HFFc6 (cell line): ENCODE measurements at regions not wholly inside any gene's neighbourhood (a gene's known extent, or its start where the extent isn't known, plus 50 kb on each side); places are given as distances from the start of the nearest gene placed in this dataset.

Experiments used
- DNase-seq: peaks from one replicate; pipeline ENCODE4 v3.0.0-alpha.2; 2018
- H3K27ac Mint-ChIP-seq: 2 replicates; pipeline ENCODE4 v1.8.0; 2020; ENCODE audit warnings: mild to moderate bottlenecking, mixed read lengths
- H3K27me3 Mint-ChIP-seq: 2 replicates; pipeline ENCODE4 v1.8.0; 2021; ENCODE audit warnings: mild to moderate bottlenecking, moderate library complexity, mixed read lengths; ENCODE audit not compliant: insufficient read depth
- H3K36me3 Mint-ChIP-seq: 2 replicates; pipeline ENCODE4 v1.8.0; 2021; ENCODE audit warnings: low read depth, mixed read lengths
- H3K4me1 Mint-ChIP-seq: 2 replicates; pipeline ENCODE4 v1.8.0; 2020; ENCODE audit warnings: low read depth, mixed read lengths
- H3K4me3 Mint-ChIP-seq: 2 replicates; pipeline ENCODE4 v1.8.0; 2020; ENCODE audit warnings: mild to moderate bottlenecking, moderate library complexity, mixed read lengths
- H3K9me3 Mint-ChIP-seq: 2 replicates; pipeline ENCODE4 v1.8.0; 2020; ENCODE audit warnings: mild to moderate bottlenecking, mixed read lengths
- CTCF ChIP-seq: fragments of 200-600 bp; sonication (generic); IDR thresholded peaks from 2 replicates; pipeline ENCODE4 v1.5.0; 2021; ENCODE audit warnings: antibody characterized with exemption, mild to moderate bottlenecking

- no peak overlapping the region for H3K4me3 Mint-ChIP-seq
- peaks cover 14% of the 10 kb centered on the region for H3K9me3 Mint-ChIP-seq
- H3K27ac Mint-ChIP-seq, result no peak overlapping the region
- TF ChIP-seq CTCF, result no peak
- H3K27me3 Mint-ChIP-seq, result peaks cover 11% of the 10 kb centered on the region
- no peaks in the 10 kb centered on the region for H3K36me3 Mint-ChIP-seq
- H3K4me1 Mint-ChIP-seq, result no peaks in the 10 kb centered on the region
- peak; percentile 12 for DNase-seq
Measured at GRCh38 chr10:124279882-124280281, 138.8 kb downstream of the OAT start.

GRCh38 chr10:124279298-124279697 is 139.4 kb downstream of the OAT start:
- Mint-ChIP-seq H3K36me3 (no peaks in the 10 kb centered on the region), H3K27ac (no peak overlapping the region), H3K27me3 (peaks cover 11% of the 10 kb centered on the region), H3K4me1 (no peaks in the 10 kb centered on the region), H3K9me3 (peaks cover 18% of the 10 kb centered on the region), H3K4me3 (no peak overlapping the region)
- no peak for DNase-seq
- TF ChIP-seq CTCF, result no peak

DNA sequence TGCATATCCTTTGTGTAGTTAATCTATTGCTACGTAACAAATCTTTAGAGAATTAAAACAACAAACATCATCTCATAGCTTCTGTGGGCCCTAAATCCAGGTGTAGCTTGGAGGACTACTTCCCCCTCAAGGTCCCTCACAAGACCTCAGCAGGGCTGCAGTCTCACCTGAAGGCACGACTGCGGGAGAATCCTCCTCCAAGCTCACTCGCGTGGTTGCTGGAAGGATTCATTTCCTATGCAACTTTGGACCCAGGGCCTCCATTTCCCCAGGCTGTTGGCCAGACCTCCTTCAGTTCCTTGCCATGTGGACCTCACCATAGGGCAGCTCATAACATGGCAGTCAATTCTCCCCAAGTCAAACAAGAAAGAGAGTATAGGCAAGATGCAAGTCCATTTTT is 140.4 kb downstream of the OAT start:
- peaks cover under 1% of the 10 kb centered on the region; the same call in 1 of the 2 replicates for H3K36me3 Mint-ChIP-seq
- H3K27me3 Mint-ChIP-seq, result peaks cover 11% of the 10 kb centered on the region
- H3K9me3 Mint-ChIP-seq, result peaks cover 26% of the 10 kb centered on the region
- H3K4me1 Mint-ChIP-seq, result no peaks in the 10 kb centered on the region
- H3K27ac Mint-ChIP-seq, result no peak overlapping the region
- no peak for TF ChIP-seq CTCF
- DNase-seq, result no peak
- no peak overlapping the region for H3K4me3 Mint-ChIP-seq

- H3K36me3 Mint-ChIP-seq, result peaks cover 12% of the 10 kb centered on the region
- H3K4me1 Mint-ChIP-seq, result no peaks in the 10 kb centered on the region
- H3K27ac Mint-ChIP-seq, result no peak overlapping the region
- no peak for DNase-seq
- no peak overlapping the region for H3K4me3 Mint-ChIP-seq
- H3K9me3 Mint-ChIP-seq, result peaks cover 51% of the 10 kb centered on the region
- H3K27me3 Mint-ChIP-seq, result peaks cover 5% of the 10 kb centered on the region
- no peak for TF ChIP-seq CTCF
Measured at GRCh38 chr10:124273141-124273540, 145.6 kb downstream of the OAT start.

DNA sequence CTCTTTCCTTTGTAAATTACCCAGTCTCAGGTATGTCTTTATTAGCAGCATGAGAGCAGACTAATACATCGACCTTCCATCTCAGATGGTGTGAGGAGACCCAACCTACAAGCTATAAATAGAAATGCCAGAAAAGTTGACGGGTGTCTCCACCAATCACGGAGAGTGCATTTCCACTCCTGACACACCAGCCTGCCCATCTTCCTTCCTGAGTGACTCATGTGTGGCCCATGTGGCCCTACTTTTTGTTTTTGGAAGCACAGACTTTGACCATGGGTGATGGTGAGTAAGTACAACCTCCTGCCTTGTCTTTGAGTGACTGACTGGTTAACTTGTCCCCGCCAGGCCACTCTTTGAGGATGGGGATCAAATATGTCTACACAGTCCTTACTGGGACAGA is 147.0 kb downstream of the OAT start:
- Mint-ChIP-seq H3K27ac (no peak overlapping the region), H3K36me3 (peaks cover 12% of the 10 kb centered on the region), H3K27me3 (peaks cover 3% of the 10 kb centered on the region), H3K4me1 (peaks cover 13% of the 10 kb centered on the region; the same call in 1 of the 2 replicates), H3K4me3 (no peak overlapping the region), H3K9me3 (peaks cover 51% of the 10 kb centered on the region)
- no peak for TF ChIP-seq CTCF
- no peak for DNase-seq
